BLaER1 (cell line): ENCODE measurements at regions not wholly inside any gene's neighbourhood (a gene's known extent, or its start where the extent isn't known, plus 50 kb on each side); places are given as distances from the start of the nearest gene placed in this dataset.

ENCODE experiments used
- H3K27ac ChIP-seq: shearing (Covaris generic); formaldehyde crosslinking; 2 replicates; pipeline ENCODE4 v1.8.1; 2022
- H3K27me3 ChIP-seq: shearing (Covaris generic); formaldehyde crosslinking; 2 replicates; pipeline ENCODE4 v1.8.1; 2022
- H3K36me3 ChIP-seq: shearing (Covaris generic); formaldehyde crosslinking; 2 replicates; pipeline ENCODE4 v1.8.1; 2022
- H3K4me1 ChIP-seq: shearing (Covaris generic); formaldehyde crosslinking; 2 replicates; pipeline ENCODE4 v1.8.1; 2022
- H3K4me2 ChIP-seq: shearing (Covaris generic); formaldehyde crosslinking; 2 replicates; pipeline ENCODE4 v1.8.1; 2022
- H3K4me3 ChIP-seq: shearing (Covaris generic); formaldehyde crosslinking; 2 replicates; pipeline ENCODE4 v1.8.1; 2022
- H3K9ac ChIP-seq: shearing (Covaris generic); formaldehyde crosslinking; 2 replicates; pipeline ENCODE4 v1.8.1; 2022
- H3K9me3 ChIP-seq: shearing (Covaris generic); formaldehyde crosslinking; 2 replicates; pipeline ENCODE4 v1.8.1; 2022
- H4K20me1 ChIP-seq: shearing (Covaris generic); formaldehyde crosslinking; 2 replicates; pipeline ENCODE4 v1.8.1; 2022
- Cebpa-rat ChIP-seq: shearing (Covaris generic); IDR thresholded peaks from 2 replicates; pipeline ENCODE4 v1.8.1; 2022

- Histone ChIP-seq H3K27me3 (no peaks in the 10 kb centered on the region), H3K9ac (no peak overlapping the region), H3K36me3 (no peaks in the 10 kb centered on the region), H3K4me1 (peaks cover 42% of the 10 kb centered on the region), H3K4me2 (peak overlapping the region; percentile 69), H4K20me1 (no peaks in the 10 kb centered on the region), H3K4me3 (no peak overlapping the region), H3K9me3 (no peaks in the 10 kb centered on the region), H3K27ac (peak overlapping the region; percentile 56)
- TF ChIP-seq Cebpa-rat, result no peak
Observed at GRCh38 chr3:117172426-117172825, 462.8 kb downstream of the TUSC7 start.

- Histone ChIP-seq H3K4me3 (no peak overlapping the region), H3K27me3 (no peaks in the 10 kb centered on the region), H3K4me2 (no peak overlapping the region), H3K36me3 (no peaks in the 10 kb centered on the region), H3K27ac (no peak overlapping the region), H3K9me3 (no peaks in the 10 kb centered on the region), H4K20me1 (no peaks in the 10 kb centered on the region), H3K9ac (no peak overlapping the region), H3K4me1 (no peaks in the 10 kb centered on the region)
- no peak for TF ChIP-seq Cebpa-rat
Observed at GRCh38 chr3:117181222-117181621, 471.6 kb downstream of the TUSC7 start.

- Histone ChIP-seq H3K9me3 (no peaks in the 10 kb centered on the region), H3K9ac (no peak overlapping the region), H3K27me3 (no peaks in the 10 kb centered on the region), H4K20me1 (no peaks in the 10 kb centered on the region), H3K4me2 (no peak overlapping the region), H3K4me1 (no peaks in the 10 kb centered on the region), H3K27ac (no peak overlapping the region), H3K4me3 (no peak overlapping the region), H3K36me3 (no peaks in the 10 kb centered on the region)
- no peak for TF ChIP-seq Cebpa-rat
Observed at GRCh38 chr3:117184574-117184973, 475.0 kb downstream of the TUSC7 start.

- Histone ChIP-seq H3K9me3 (no peaks in the 10 kb centered on the region), H3K4me2 (no peak overlapping the region), H4K20me1 (no peaks in the 10 kb centered on the region), H3K36me3 (no peaks in the 10 kb centered on the region), H3K4me1 (no peaks in the 10 kb centered on the region), H3K27ac (no peak overlapping the region), H3K9ac (no peak overlapping the region), H3K27me3 (no peaks in the 10 kb centered on the region), H3K4me3 (no peak overlapping the region)
- no peak for TF ChIP-seq Cebpa-rat
Observed at GRCh38 chr3:117191245-117191644, 481.7 kb downstream of the TUSC7 start.

GRCh38 chr3:117192888-117193287 is 483.3 kb downstream of the TUSC7 start:
- no peaks in the 10 kb centered on the region for H4K20me1 ChIP-seq
- H3K9me3 ChIP-seq, result no peaks in the 10 kb centered on the region
- H3K27ac ChIP-seq, result no peak overlapping the region
- no peak overlapping the region for H3K9ac ChIP-seq
- no peaks in the 10 kb centered on the region for H3K27me3 ChIP-seq
- TF ChIP-seq Cebpa-rat, result no peak
- no peaks in the 10 kb centered on the region for H3K36me3 ChIP-seq
- no peak overlapping the region for H3K4me2 ChIP-seq
- no peak overlapping the region for H3K4me3 ChIP-seq
- H3K4me1 ChIP-seq, result no peaks in the 10 kb centered on the region

GRCh38 chr3:117193390-117193789 is 483.8 kb downstream of the TUSC7 start:
- H3K9ac ChIP-seq, result no peak overlapping the region
- no peaks in the 10 kb centered on the region for H3K9me3 ChIP-seq
- H4K20me1 ChIP-seq, result no peaks in the 10 kb centered on the region
- no peak for TF ChIP-seq Cebpa-rat
- H3K4me3 ChIP-seq, result no peak overlapping the region
- H3K4me1 ChIP-seq, result no peaks in the 10 kb centered on the region
- no peaks in the 10 kb centered on the region for H3K27me3 ChIP-seq
- no peak overlapping the region for H3K4me2 ChIP-seq
- H3K27ac ChIP-seq, result no peak overlapping the region
- no peaks in the 10 kb centered on the region for H3K36me3 ChIP-seq

DNA sequence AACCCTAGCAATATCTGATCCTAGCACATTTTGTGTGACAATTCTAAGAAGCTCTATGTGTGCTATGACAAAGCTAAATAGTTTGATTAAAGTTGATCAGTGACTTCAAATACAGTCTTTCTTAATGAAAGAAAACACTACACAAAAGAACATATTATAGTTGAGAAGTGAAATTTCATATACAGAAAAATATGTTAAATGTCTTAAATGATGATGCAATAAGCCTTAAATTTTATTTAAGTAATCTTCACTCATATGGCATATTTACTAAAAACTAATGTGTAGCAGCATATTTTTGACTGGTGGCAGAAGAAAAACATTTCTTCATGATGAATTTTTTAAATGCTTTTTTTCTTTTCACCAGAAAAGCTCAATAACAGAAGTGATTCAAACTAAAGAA is 485.5 kb downstream of the TUSC7 start:
- no peaks in the 10 kb centered on the region for H3K27me3 ChIP-seq
- no peak overlapping the region for H3K27ac ChIP-seq
- no peak for TF ChIP-seq Cebpa-rat
- H4K20me1 ChIP-seq, result no peaks in the 10 kb centered on the region
- H3K9ac ChIP-seq, result no peak overlapping the region
- no peak overlapping the region for H3K4me3 ChIP-seq
- no peaks in the 10 kb centered on the region for H3K9me3 ChIP-seq
- no peaks in the 10 kb centered on the region for H3K4me1 ChIP-seq
- no peaks in the 10 kb centered on the region for H3K36me3 ChIP-seq
- no peak overlapping the region for H3K4me2 ChIP-seq

GRCh38 chr3:117200962-117201361 is 491.4 kb downstream of the TUSC7 start:
- H3K4me2 ChIP-seq, result no peak overlapping the region
- H3K27me3 ChIP-seq, result no peaks in the 10 kb centered on the region
- no peak overlapping the region for H3K4me3 ChIP-seq
- no peak overlapping the region for H3K27ac ChIP-seq
- no peaks in the 10 kb centered on the region for H3K4me1 ChIP-seq
- no peaks in the 10 kb centered on the region for H4K20me1 ChIP-seq
- no peak for TF ChIP-seq Cebpa-rat
- no peak overlapping the region for H3K9ac ChIP-seq
- no peaks in the 10 kb centered on the region for H3K9me3 ChIP-seq
- H3K36me3 ChIP-seq, result no peaks in the 10 kb centered on the region

GRCh38 chr3:117201901-117202774 is 492.6 kb downstream of the TUSC7 start:
- no peak overlapping the region for H3K27ac ChIP-seq
- no peaks in the 10 kb centered on the region for H4K20me1 ChIP-seq
- H3K36me3 ChIP-seq, result no peaks in the 10 kb centered on the region
- H3K4me3 ChIP-seq, result no peak overlapping the region
- H3K9ac ChIP-seq, result no peak overlapping the region
- H3K9me3 ChIP-seq, result no peaks in the 10 kb centered on the region
- TF ChIP-seq Cebpa-rat, result no peak
- no peaks in the 10 kb centered on the region for H3K4me1 ChIP-seq
- H3K27me3 ChIP-seq, result no peaks in the 10 kb centered on the region
- H3K4me2 ChIP-seq, result no peak overlapping the region

GRCh38 chr3:117217355-117217754 is 507.8 kb downstream of the TUSC7 start:
- Histone ChIP-seq H3K4me2 (no peak overlapping the region), H3K27ac (no peak overlapping the region), H4K20me1 (no peaks in the 10 kb centered on the region), H3K27me3 (no peaks in the 10 kb centered on the region), H3K4me1 (no peaks in the 10 kb centered on the region), H3K9me3 (peaks cover 5% of the 10 kb centered on the region), H3K9ac (no peak overlapping the region), H3K4me3 (no peak overlapping the region), H3K36me3 (no peaks in the 10 kb centered on the region)
- no peak for TF ChIP-seq Cebpa-rat
